ENCODE measurements at regions not wholly inside any gene's neighbourhood (a gene's known extent, or its start where the extent isn't known, plus 50 kb on each side); places are given as distances from the start of the nearest gene placed in this dataset.

GRCh38 chr2:20135631-20136050 lies 84.2 kb upstream of the LAPTM4A start:
- DNase-seq (ENCODE audit: extremely low read depth in 1 of 11, low read depth in 9 of 11, low spot score in 4 of 11) = peak in 9 of 11 donors; percentile 60 to 74 (median 65)

- no peak for DNase-seq (ENCODE audit: extremely low read depth in 1 of 11, low read depth in 9 of 11, low spot score in 4 of 11)
These were observed 81.6 kb upstream of the LAPTM4A start for GRCh38 chr2:20132990-20133535.

- no peak for DNase-seq (ENCODE audit: extremely low read depth in 1 of 11, low read depth in 9 of 11, low spot score in 4 of 11)
These were observed 79.6 kb upstream of the LAPTM4A start for GRCh38 chr2:20130821-20131645.

GRCh38 chr2:20130160-20130560 lies 78.7 kb upstream of the LAPTM4A start:
- no peak for DNase-seq (ENCODE audit: extremely low read depth in 1 of 11, low read depth in 9 of 11, low spot score in 4 of 11)

GRCh38 chr2:20129331-20130159 lies 78.1 kb upstream of the LAPTM4A start:
- DNase-seq (ENCODE audit: extremely low read depth in 1 of 11, low read depth in 9 of 11, low spot score in 4 of 11) = no peak

- DNase-seq (ENCODE audit: extremely low read depth in 1 of 11, low read depth in 9 of 11, low spot score in 4 of 11) = no peak
These were observed 77.3 kb upstream of the LAPTM4A start for GRCh38 chr2:20128506-20129330.

- no peak for DNase-seq (ENCODE audit: extremely low read depth in 1 of 11, low read depth in 9 of 11, low spot score in 4 of 11)
These were observed 75.0 kb upstream of the LAPTM4A start for GRCh38 chr2:20126469-20126868.

- no peak for DNase-seq (ENCODE audit: extremely low read depth in 1 of 11, low read depth in 9 of 11, low spot score in 4 of 11)
These were observed 74.6 kb upstream of the LAPTM4A start for GRCh38 chr2:20126040-20126439.

- no peak for DNase-seq (ENCODE audit: extremely low read depth in 1 of 11, low read depth in 9 of 11, low spot score in 4 of 11)
These were observed 74.2 kb upstream of the LAPTM4A start for GRCh38 chr2:20125616-20126015.

- DNase-seq (ENCODE audit: extremely low read depth in 1 of 11, low read depth in 9 of 11, low spot score in 4 of 11) = no peak
These were observed 73.7 kb upstream of the LAPTM4A start for GRCh38 chr2:20125164-20125563.

- no peak for DNase-seq (ENCODE audit: extremely low read depth in 1 of 11, low read depth in 9 of 11, low spot score in 4 of 11)
These were observed 72.6 kb upstream of the LAPTM4A start for GRCh38 chr2:20123871-20124594.

- no peak for DNase-seq (ENCODE audit: extremely low read depth in 1 of 11, low read depth in 9 of 11, low spot score in 4 of 11)
These were observed 71.4 kb upstream of the LAPTM4A start for GRCh38 chr2:20122864-20123263.

GRCh38 chr2:20120569-20121416 lies 69.4 kb upstream of the LAPTM4A start:
- DNase-seq (ENCODE audit: extremely low read depth in 1 of 11, low read depth in 9 of 11, low spot score in 4 of 11) = no peak

GRCh38 chr2:20118051-20118450 lies 66.6 kb upstream of the LAPTM4A start:
- no peak for DNase-seq (ENCODE audit: extremely low read depth in 1 of 11, low read depth in 9 of 11, low spot score in 4 of 11)

- no peak for DNase-seq (ENCODE audit: extremely low read depth in 1 of 11, low read depth in 9 of 11, low spot score in 4 of 11)
These were observed 64.5 kb upstream of the LAPTM4A start for GRCh38 chr2:20115902-20116301.

GRCh38 chr2:20115374-20115773 lies 63.9 kb upstream of the LAPTM4A start:
- DNase-seq (ENCODE audit: extremely low read depth in 1 of 11, low read depth in 9 of 11, low spot score in 4 of 11) = no peak

Measured in renal cortex interstitium (tissue), 11 donors.